HG03108 (cell line): ENCODE measurements at regions not wholly inside any gene's neighbourhood (a gene's known extent, or its start where the extent isn't known, plus 50 kb on each side); places are given as distances from the start of the nearest gene placed in this dataset.

Experiments
- ATAC-seq: cut with Tn5 transposase; IDR thresholded peaks from one replicate; pipeline ENCODE4 v1.9.1; 2021; ENCODE audit warnings: moderate library complexity; ENCODE audit not compliant: unreplicated experiment

DNA sequence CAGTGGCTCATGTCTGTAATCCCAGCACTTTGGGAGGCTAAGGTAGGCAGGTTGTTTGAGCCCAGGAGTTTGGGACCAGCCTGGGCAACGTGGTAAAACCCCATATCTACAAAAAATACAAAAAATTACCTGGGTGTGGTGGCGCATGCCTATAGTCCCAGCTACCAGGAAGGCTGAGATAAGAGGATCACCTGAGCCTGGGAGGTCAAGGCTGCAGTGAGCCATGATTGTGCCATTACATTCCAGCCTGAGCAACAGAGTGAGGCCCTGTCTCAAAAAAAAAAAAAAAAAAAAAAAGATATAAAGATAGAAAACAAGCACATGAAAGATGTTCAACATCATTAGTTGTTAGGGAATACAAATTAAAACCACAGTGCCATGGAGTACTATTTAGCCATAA lies 65.3 kb upstream of the UGP2 start:
- no peak for ATAC-seq

DNA sequence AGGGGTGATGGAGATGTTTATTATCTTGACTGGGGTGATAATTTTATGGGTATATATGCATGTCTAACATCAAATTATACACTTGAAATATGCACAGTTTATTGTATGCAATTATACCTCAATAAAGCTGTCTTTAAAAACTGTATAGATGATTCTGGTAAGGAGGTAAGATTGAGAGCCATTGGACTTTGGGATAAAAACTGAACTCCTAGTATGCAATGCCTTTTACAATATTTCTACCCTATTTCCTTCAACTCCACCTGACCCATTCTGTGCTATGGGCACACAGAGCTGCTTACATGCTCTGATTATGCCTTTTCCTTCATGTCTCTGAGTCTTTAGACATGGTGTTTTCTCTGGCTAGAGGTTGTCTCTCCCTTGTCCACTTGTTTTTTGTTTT lies 63.9 kb upstream of the UGP2 start:
- ATAC-seq: no peak

DNA sequence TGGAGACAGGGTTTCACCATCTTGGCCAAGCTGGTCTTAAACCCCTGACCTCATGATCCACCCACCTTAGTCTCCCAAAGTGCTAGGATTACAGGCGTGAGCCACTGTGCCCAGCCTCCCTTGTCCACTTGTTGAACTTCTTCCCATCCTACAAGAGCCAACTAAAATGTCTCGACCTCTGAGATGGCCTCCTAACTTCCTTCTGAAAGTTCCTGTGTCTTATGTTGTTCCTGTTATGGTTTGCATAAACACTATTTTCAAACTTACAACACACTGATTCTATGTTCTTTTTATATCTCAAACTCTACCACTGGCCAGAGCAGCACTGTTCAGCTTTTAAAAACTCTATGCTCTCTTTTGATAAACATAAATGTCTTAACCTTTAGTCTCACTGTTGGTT lies 63.3 kb upstream of the UGP2 start:
- ATAC-seq: no peak

DNA sequence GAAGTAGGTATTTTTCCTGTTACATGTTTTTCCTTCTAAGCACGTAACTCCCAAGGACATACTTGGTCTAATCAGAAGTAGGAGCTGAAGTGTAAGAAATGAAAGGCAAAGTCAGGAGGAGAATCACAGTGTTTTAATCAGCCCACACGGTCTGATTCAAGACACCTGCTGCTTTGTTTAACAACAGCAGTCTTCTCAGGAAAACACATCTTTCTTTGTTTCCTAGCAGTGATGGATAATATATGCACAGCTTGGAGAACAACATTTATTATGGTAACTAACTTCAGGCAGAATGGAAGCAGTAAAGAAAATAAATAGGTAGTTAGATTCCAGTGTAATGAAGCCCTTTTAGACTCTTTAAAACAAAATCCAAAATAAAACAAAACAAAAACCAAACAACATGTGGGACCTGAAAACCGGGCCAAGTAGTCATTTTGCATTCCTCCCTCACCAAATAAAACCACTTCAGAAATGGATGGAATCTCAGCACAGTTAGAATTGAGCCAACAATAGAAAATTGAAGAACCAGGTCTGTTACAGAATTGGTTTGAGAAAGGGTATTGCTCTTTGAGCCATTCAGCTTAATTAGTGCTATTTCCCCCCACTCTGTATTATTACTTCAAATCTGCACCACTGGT lies 61.1 kb upstream of the UGP2 start:
- ATAC-seq: no peak

DNA sequence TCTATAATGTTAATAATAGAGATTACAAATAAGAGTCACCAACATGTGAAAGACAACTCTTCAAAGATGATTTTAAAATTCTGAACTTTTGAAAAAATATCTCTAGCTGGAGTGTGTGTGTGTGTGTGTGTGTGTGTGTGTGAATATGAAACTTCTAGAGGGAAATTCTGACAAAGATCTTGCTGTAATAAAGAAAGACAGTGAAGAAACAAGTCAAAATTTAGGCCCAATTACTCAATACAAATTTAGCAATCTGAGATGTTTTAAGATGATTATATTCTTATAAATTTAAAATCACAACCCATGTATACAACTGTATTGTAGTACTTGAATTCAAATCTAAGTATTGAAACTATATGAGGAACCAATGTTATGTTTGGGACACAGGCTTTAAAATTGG lies 57.2 kb upstream of the UGP2 start:
- no peak for ATAC-seq

DNA sequence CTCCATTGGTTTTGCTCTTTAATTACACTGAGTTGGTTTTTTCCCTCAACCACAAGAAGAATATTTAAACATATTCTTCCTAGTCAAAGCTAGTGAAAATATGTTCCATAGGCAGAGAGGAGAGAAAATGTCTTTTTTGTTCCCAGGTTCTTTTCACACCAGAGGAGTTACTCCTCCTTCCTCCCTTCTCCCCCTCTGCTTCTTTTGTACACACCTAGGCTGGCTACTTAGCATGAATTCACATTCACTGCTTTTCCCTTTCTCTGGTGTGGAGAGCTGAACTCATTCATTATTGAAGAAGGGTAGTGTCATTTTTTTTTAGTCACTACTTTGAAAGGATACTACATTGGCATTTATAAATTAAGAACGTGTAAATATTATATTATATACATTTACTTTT lies 56.6 kb upstream of the UGP2 start:
- no peak for ATAC-seq

DNA sequence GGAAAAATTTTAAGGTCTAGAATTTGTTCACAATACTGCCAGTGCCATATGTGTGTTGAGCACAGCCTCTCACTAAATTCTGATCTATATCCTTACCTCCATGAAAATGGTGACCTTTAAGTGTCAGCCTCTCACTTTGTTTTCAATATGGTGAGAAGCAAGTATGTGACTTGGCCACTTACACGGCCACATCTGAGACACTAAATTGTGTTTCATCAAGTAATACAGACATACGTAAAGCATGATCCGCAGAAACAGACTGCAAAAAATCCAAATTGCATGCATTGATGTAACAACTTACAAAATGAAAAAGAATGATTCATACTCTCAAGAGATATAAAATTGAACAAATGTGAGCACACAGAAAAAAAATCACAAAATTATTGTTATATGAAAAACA lies 55.2 kb upstream of the UGP2 start:
- ATAC-seq: no peak

DNA sequence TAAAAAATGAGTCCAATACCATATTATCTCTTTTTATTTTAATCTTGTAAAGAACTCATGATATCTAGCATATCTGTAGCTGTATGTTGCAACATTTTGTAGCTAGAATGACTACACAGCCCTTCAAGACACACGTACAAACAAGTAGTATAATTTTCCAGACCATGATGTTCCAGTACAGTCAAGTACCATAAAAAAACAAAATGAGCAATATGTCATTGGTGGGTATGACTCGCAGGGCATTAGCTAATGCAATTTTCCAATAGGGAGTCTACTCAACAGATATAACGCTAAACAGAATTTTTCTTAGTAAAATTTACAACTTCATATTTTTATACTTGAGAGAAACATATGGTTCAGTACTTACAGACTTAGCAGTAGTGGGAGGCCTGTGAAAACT lies 53.6 kb upstream of the UGP2 start:
- no peak for ATAC-seq

DNA sequence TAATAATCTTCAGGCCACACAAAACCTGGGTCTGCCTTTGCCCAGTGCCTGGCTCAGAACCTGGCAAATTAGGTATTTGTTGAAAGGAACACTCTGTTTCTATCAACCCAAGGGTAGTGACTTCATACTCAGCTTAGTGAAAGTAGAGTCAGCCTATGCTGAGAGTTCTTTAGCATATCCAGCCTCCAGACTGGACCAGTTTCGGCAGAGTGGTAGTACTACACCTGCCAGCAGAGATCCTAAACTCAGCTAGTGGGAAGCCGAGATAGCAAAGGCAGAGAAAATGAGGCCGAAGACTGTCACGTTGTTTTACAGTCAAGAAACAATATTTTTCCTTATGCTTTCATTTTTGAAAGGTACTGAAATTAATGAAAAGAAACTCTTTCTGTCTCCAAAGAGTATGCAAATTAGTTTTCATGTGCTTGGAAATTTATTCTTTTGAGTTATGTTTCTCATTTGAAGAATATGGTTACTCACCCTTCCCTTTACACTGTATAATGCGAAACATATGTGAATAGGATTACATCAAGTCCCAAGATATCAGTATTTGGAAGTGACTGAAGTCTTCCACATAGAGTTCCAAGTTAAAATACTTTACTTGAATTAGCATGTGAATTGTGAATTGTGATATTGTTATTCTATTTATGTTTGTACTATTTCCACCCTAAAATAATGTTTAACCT lies 52.2 kb upstream of the UGP2 start:
- ATAC-seq: no peak

DNA sequence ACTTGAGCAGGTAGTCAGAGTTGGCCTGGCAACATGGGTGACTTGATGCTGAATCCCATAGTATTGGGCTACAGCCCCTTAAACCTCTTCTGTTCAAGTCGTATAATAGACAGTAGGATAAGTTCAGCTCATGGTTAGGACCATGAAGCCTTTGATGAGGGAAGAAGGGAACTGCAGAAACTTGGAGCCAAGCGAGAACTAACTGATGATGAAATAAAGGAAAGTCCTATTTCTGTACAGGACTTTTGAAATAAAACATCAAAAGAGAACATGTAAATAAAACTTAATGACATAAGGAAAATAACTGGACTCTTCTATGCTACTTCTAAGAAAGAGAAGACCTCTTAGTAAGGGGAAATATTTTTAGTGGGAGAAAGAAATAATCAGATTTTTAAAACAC lies 51.2 kb upstream of the UGP2 start:
- no peak for ATAC-seq

DNA sequence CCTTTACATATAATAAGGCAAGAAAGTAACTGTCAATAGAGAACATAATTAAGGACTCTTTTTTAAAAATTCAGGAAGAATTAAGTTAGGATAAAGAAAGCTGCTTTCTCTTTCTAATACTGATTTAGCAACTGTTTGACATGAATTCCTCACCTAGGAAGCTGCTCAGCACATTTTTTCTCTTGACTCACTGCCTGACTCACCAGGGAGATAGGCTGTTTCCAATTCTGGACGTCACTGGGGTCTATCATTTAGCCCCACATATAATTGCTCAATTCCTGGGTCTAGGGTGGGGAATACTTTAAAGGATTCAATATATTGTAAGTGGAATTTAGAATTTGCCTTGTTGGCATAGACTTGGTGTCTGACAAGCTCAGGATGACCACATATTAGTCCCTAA lies 50.8 kb upstream of the UGP2 start:
- no peak for ATAC-seq

DNA sequence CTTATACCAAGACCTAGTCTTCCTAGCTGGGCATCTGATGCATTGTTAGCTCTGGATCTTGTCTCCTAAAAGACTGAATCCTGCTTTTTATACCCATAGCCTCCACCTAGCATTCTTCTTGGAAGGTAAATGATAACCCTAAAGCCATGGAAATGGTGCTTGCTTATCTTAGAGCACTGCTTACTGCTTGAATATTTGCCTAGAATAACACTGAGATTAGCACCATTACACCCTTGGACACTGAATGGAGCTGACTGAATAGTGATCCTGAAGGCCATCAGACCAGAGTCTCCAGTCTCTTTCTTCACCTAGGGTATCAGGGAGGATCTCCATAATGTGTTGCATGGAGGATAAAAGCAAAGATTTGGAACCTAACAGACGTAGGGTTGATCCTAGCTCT lies 50.3 kb upstream of the UGP2 start:
- ATAC-seq: no peak
